ENCODE measurements at regions not wholly inside any gene's neighbourhood (a gene's known extent, or its start where the extent isn't known, plus 50 kb on each side); places are given as distances from the start of the nearest gene placed in this dataset.
"Not testable (repeated sequence)": the region's sequence is repeated elsewhere in the genome, so short reads cannot be mapped to it uniquely, and the experiment has no call there.

DNA sequence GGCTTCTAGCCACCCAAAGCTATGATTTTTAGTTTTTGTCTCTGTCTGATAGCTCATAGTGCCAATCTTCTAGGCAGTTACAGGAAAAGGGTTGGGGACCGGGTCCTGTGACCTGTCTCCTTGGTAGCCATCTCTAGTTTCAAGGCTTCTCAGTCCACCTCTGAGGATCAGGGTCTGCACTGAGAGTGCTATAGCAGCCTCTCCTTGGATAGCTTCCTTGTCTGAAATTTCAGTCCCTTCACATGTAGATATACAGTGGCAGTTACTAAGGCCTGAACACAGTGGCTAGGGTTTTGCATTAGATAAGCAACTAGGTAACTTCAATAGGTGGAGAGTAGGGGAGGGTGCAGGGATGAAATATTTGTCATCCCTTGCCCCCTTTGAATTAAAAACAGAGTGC is 321.3 kb downstream of the SEMA3D start:
- CTCF ChIA-PET = no interaction called here
- DNase-seq (ENCODE audit: extremely low spot score) = no peak
- TF ChIP-seq ARNT (IDR thresholded peaks at IDR 0.05) (no peak), NFRKB (IDR thresholded peaks at IDR 0.05) (no peak)

DNA sequence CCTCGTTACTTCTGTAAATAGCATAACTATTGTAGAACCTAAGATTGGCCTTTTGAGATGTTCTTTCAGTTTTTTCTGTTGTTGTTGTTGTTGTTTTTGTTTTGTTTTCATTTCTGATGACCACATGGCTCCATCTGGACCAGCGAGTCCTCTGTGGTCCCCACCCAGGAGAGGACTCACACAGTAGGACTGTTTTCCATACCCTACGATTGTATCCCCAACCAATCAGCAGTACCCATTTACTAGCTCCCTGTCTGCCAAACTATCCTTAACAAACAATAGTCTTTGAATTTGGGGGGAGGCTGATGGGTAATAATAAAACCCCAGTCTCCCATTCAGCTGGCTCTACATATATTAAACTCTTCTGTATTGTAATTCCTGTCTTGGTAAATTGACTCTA is 329.5 kb downstream of the SEMA3D start:
- no peak for DNase-seq (ENCODE audit: extremely low spot score)
- no peak for TF ChIP-seq ELF4 (IDR thresholded peaks at IDR 0.05)
- no peak for TF ChIP-seq FOXM1 (IDR thresholded peaks at IDR 0.05; ENCODE audit: borderline replicate concordance)
- TF ChIP-seq LEF1 (IDR thresholded peaks at IDR 0.05; ENCODE audit: borderline replicate concordance) = no peak
- no peak for TF ChIP-seq CTBP1 (IDR thresholded peaks at IDR 0.05; ENCODE audit: borderline replicate concordance)
- no peak for TF ChIP-seq FOXK2 (IDR thresholded peaks at IDR 0.05)
- TF ChIP-seq ZNF384 (IDR thresholded peaks at IDR 0.05) = no peak
- TF ChIP-seq, protein P1, sequence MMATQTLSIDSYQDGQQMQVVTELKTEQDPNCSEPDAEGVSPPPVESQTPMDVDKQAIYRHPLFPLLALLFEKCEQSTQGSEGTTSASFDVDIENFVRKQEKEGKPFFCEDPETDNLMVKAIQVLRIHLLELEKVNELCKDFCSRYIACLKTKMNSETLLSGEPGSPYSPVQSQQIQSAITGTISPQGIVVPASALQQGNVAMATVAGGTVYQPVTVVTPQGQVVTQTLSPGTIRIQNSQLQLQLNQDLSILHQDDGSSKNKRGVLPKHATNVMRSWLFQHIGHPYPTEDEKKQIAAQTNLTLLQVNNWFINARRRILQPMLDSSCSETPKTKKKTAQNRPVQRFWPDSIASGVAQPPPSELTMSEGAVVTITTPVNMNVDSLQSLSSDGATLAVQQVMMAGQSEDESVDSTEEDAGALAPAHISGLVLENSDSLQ (IDR thresholded peaks at IDR 0.05) = no peak
- no peak for TF ChIP-seq FOXA1 (IDR thresholded peaks at IDR 0.05)
- no peak for TF ChIP-seq L3MBTL2 (conservative IDR thresholded peaks at IDR 0.05)
- no peak for TF ChIP-seq HDGF (IDR thresholded peaks at IDR 0.05; ENCODE audit: borderline replicate concordance)
- no peak for TF ChIP-seq TARDBP (IDR thresholded peaks at IDR 0.05)
- no peak for TF ChIP-seq SUZ12 (IDR thresholded peaks at IDR 0.05)
- no peak for TF ChIP-seq SP1 (IDR thresholded peaks at IDR 0.05)
- TF ChIP-seq ARNT (IDR thresholded peaks at IDR 0.05) = no peak
- TF ChIP-seq BHLHE40 (IDR thresholded peaks at IDR 0.05; ENCODE audit: borderline replicate concordance) = no peak
- ChIA-PET POLR2A (no interaction called here), CTCF (no interaction called here)

More for the DNA sequence above, 321.3 kb downstream of the SEMA3D start:
- POLR2A ChIA-PET = no interaction called here

DNA sequence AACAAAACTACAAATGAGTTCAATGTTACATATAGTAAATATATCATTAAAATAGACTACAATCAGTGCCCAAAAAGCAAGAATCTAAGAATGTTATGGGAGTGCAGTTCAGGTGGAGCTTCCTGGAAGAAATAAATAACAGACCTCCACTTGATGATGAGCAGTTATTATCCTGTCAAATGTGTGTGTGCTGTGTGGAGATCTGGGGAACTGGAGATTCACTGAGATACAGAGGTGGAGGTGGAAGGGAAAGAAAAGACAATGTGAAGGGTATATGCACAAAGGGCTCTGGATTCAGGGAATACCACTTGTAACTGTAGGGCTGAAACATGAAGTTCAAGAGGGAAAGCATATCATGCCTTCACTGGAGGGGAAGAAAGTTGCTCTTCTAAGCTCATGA is 331.1 kb downstream of the SEMA3D start:
- DNase-seq (ENCODE audit: extremely low spot score) = no peak
- TF ChIP-seq ARNT (IDR thresholded peaks at IDR 0.05) (no peak), ZNF384 (IDR thresholded peaks at IDR 0.05) (no peak), LEF1 (IDR thresholded peaks at IDR 0.05; ENCODE audit: borderline replicate concordance) (no peak)
- CTCF ChIA-PET = no interaction called here
- POLR2A ChIA-PET = no interaction called here

DNA sequence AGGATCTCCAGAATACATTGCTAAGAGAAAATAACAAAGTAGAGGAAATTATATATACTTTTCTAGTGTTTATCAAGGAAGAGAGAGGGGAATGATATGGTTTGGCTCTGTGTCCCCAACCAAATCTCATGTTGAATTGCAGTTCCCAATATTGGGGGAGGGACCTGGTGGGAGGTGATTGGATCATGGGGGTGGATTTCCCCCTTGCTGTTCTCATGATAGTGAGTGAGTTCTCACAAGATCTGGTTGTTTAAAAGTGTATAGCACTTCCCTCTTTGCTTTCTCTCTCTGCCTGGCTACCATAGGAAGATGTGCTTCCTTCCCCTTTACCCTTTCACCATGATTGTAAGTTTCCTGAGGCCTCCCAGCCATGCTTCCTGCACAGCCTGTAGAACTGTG is 337.9 kb downstream of the SEMA3D start:
- DNase-seq (ENCODE audit: extremely low spot score); CTCF ChIA-PET; POLR2A ChIA-PET: not testable (repeated sequence)

DNA sequence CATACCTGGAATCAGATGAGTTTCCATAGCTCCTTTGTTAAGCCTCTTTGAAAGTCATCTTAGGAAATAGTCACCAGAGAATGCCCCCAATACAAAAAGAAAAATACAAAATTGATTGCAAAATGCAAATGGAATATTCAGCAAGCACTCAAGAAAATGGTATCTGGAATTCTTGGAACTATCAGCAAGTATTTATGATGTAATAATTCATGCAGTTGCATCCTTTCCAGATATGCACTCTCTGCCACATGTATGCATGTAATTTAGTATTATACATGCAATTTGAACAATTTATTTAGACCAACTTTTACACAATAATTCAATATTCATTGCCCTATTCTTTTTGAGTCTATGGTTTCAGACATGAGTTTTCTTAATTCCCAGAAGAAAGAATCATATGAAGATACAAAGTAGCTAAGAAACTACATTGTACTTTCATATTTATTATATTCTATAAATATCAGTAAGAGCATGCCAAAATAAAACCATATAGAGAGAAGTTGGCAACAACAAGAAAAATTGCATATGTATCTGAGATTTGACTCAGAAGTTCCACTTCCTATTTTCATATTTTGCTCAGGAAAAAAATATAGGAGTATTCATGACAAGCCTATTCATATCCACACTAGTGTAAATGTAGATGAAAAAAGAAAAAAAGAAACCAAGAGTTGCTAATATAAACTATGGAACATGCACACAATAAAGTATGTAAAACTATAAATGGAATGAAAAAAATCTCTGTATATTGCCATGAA is 338.5 kb downstream of the SEMA3D start:
- ChIA-PET CTCF (no interaction called here), POLR2A (no interaction called here)
- TF ChIP-seq FOXA1 (IDR thresholded peaks at IDR 0.05) = no peak
- TF ChIP-seq ELF4 (IDR thresholded peaks at IDR 0.05) = no peak
- TF ChIP-seq FOXM1 (IDR thresholded peaks at IDR 0.05; ENCODE audit: borderline replicate concordance) = no peak
- TF ChIP-seq, protein P1 (IDR thresholded peaks at IDR 0.05) = no peak
- no peak for TF ChIP-seq FOXK2 (IDR thresholded peaks at IDR 0.05)
- TF ChIP-seq L3MBTL2 (conservative IDR thresholded peaks at IDR 0.05) = no peak
- TF ChIP-seq SP1 (IDR thresholded peaks at IDR 0.05) = no peak
- TF ChIP-seq ZNF384 (IDR thresholded peaks at IDR 0.05) = no peak
- TF ChIP-seq TARDBP (IDR thresholded peaks at IDR 0.05) = no peak
- TF ChIP-seq BHLHE40 (IDR thresholded peaks at IDR 0.05; ENCODE audit: borderline replicate concordance) = no peak
- no peak for TF ChIP-seq CTBP1 (IDR thresholded peaks at IDR 0.05; ENCODE audit: borderline replicate concordance)
- no peak for TF ChIP-seq SUZ12 (IDR thresholded peaks at IDR 0.05)
- no peak for TF ChIP-seq LEF1 (IDR thresholded peaks at IDR 0.05; ENCODE audit: borderline replicate concordance)
- no peak for TF ChIP-seq NFRKB (IDR thresholded peaks at IDR 0.05)
- no peak for TF ChIP-seq ARNT (IDR thresholded peaks at IDR 0.05)
- DNase-seq (ENCODE audit: extremely low spot score) = no peak

DNA sequence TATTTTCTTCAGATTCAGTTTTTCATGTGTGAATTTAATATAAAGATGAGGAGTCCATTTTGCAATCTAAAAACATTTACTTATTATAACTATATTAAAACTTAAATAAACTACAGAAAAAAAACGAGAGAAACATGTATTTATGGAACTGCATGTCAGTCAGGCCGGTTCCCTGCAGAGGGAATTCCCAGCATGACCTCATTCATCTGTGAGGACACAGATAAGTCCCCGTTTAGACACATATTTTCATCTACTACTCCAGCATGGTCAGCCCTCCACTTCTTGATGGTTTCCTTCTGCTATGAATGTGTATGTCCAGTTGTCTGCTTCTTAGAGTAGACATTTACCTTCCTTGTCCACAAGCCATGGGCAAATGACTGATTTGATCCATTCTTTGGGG is 339.1 kb downstream of the SEMA3D start:
- POLR2A ChIA-PET = no interaction called here
- DNase-seq (ENCODE audit: extremely low spot score) = no peak
- TF ChIP-seq HDGF (IDR thresholded peaks at IDR 0.05; ENCODE audit: borderline replicate concordance) (no peak), L3MBTL2 (conservative IDR thresholded peaks at IDR 0.05) (no peak), ARNT (IDR thresholded peaks at IDR 0.05) (no peak), ZNF384 (IDR thresholded peaks at IDR 0.05) (no peak), NFRKB (IDR thresholded peaks at IDR 0.05) (no peak), LEF1 (IDR thresholded peaks at IDR 0.05; ENCODE audit: borderline replicate concordance) (no peak)
- TF ChIP-seq, protein P1 (IDR thresholded peaks at IDR 0.05) = no peak
- CTCF ChIA-PET = no interaction called here

DNA sequence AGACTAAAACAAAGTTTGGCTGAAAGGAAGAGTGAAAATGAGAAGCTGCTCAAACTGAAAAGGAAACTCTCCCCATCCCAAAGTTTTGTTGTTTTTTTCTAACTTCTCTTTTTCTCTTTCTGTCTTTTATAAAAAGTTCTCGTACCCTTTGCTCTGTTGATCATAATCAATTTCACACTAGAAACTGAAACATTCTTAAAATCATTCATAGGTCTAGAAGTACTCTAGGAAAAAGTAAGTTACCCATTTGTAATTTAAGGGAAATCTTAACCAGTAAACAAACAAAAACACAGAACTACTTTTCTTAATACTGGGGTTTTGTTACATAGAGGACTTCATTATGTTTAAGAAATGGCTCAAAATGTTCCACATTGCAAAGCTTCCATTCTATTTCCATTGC is 339.8 kb downstream of the SEMA3D start:
- POLR2A ChIA-PET = no interaction called here
- no peak for TF ChIP-seq BHLHE40 (IDR thresholded peaks at IDR 0.05; ENCODE audit: borderline replicate concordance)
- TF ChIP-seq FOXA1 (IDR thresholded peaks at IDR 0.05) = no peak
- no peak for TF ChIP-seq ELF4 (IDR thresholded peaks at IDR 0.05)
- TF ChIP-seq FOXK2 (IDR thresholded peaks at IDR 0.05) = no peak
- TF ChIP-seq LEF1 (IDR thresholded peaks at IDR 0.05; ENCODE audit: borderline replicate concordance) = no peak
- TF ChIP-seq FOXM1 (IDR thresholded peaks at IDR 0.05; ENCODE audit: borderline replicate concordance) = no peak
- TF ChIP-seq SP1 (IDR thresholded peaks at IDR 0.05) = no peak
- TF ChIP-seq CTBP1 (IDR thresholded peaks at IDR 0.05; ENCODE audit: borderline replicate concordance) = no peak
- no peak for TF ChIP-seq HDGF (IDR thresholded peaks at IDR 0.05; ENCODE audit: borderline replicate concordance)
- TF ChIP-seq SUZ12 (IDR thresholded peaks at IDR 0.05) = no peak
- no peak for TF ChIP-seq NFRKB (IDR thresholded peaks at IDR 0.05)
- no peak for DNase-seq (ENCODE audit: extremely low spot score)
- CTCF ChIA-PET = no interaction called here

All from HEK293T (cell line).